DND-41 (cell line): ENCODE measurements at regions not wholly inside any gene's neighbourhood (a gene's known extent, or its start where the extent isn't known, plus 50 kb on each side); places are given as distances from the start of the nearest gene placed in this dataset.

Experiments used
- ATAC-seq: fragments of 200-7000 bp; cut with Tn5 transposase; 3 replicates; pipeline ENCODE4 v1.9.1; 2021; ENCODE audit warnings: low read depth; ENCODE audit not compliant: insufficient read depth
- DNase-seq: peaks from one replicate; pipeline ENCODE4 v3.0.0-alpha.2; 2020
- H2AFZ ChIP-seq: 2 replicates; pipeline ENCODE4 v1.6.0; 2012; ENCODE audit warnings: low read depth, low read length
- H3K27ac ChIP-seq: 2 replicates; pipeline ENCODE4 v1.5.1; 2012; ENCODE audit warnings: low read length, inconsistent platforms
- H3K27me3 ChIP-seq: fragments of 200-600 bp; sonication (generic); 2 replicates; pipeline ENCODE4 v1.6.0; 2012; ENCODE audit warnings: low read length, mild to moderate bottlenecking, inconsistent platforms; ENCODE audit not compliant: insufficient read depth, poor library complexity
- H3K36me3 ChIP-seq: 2 replicates; pipeline ENCODE4 v1.5.1; 2012; ENCODE audit warnings: low read length, inconsistent platforms; ENCODE audit not compliant: insufficient read depth
- H3K4me1 ChIP-seq: 2 replicates; pipeline ENCODE4 v1.5.1; 2012; ENCODE audit warnings: mild to moderate bottlenecking, low read length; ENCODE audit not compliant: insufficient read depth
- H3K4me2 ChIP-seq: 2 replicates; pipeline ENCODE4 v1.6.0; 2012; ENCODE audit warnings: mild to moderate bottlenecking, moderate library complexity, low read length, inconsistent platforms; ENCODE audit not compliant: insufficient read depth
- H3K4me3 ChIP-seq, 2 experiments: fragments of 200-600 bp in 1 of 2; shearing (Covaris generic) in 1 of 2; 2 replicates each; pipeline ENCODE4 v1.5.1; 2012 to 2016; ENCODE audit warnings: inconsistent platforms in 2 of 2, low read length in 2 of 2, mild to moderate bottlenecking in 2 of 2, low read depth in 1 of 2, moderate library complexity in 1 of 2
- H3K79me2 ChIP-seq: 2 replicates; pipeline ENCODE4 v1.6.0; 2012; ENCODE audit warnings: low read length, inconsistent platforms; ENCODE audit not compliant: insufficient read depth
- H3K9ac ChIP-seq: 2 replicates; pipeline ENCODE4 v1.6.0; 2012; ENCODE audit warnings: low read depth, mild to moderate bottlenecking, inconsistent platforms, low read length, moderate library complexity
- H3K9me3 ChIP-seq: 2 replicates; pipeline ENCODE4 v1.5.1; 2012; ENCODE audit warnings: low read length, moderate library complexity, mild to moderate bottlenecking, inconsistent platforms; ENCODE audit not compliant: insufficient read depth, severe bottlenecking
- H4K20me1 ChIP-seq: 2 replicates; pipeline ENCODE4 v1.6.0; 2012; ENCODE audit warnings: low read length; ENCODE audit not compliant: insufficient read depth
- EZH2 ChIP-seq: IDR thresholded peaks from 3 replicates; pipeline ENCODE4 v1.6.1; 2012; ENCODE audit warnings: borderline replicate concordance, low read depth, mild to moderate bottlenecking, moderate library complexity, low read length, inconsistent platforms; ENCODE audit not compliant: severe bottlenecking
- TF ChIP-seq, protein P1 (sequence below): IDR thresholded peaks from 2 replicates; pipeline ENCODE4 v1.5.1; 2012; ENCODE audit warnings: borderline replicate concordance, low read length, moderate library complexity, mild to moderate bottlenecking; ENCODE audit not compliant: poor library complexity, severe bottlenecking; ENCODE audit errors: extremely low read depth

DNA sequence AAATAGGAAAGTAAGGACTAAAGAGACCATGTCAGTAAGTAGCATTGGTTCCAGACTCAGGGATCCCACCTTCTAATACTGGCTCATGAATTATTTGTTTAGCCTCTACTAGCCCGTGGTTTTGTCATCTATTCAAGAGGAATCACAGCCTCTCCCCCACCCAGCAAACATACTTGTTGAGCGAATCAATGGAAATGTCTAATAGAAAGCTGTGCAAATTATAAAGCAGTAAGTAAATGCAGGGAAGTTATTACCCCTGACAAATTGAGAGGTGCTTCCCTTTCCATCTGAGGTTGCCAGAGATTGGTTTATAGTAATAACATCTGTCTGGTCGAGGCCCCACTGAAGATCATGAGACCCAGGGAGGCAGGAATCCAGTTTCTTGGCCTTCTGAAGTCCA, 219.3 kb upstream of the OSR1 start:
- ATAC-seq (no peak), DNase-seq (no peak)
- Histone ChIP-seq H3K9me3 (no peaks in the 10 kb centered on the region), H3K4me3 (no peak overlapping the region), H3K27me3 (no peaks in the 10 kb centered on the region), H3K4me2 (no peak overlapping the region), H4K20me1 (no peaks in the 10 kb centered on the region), H3K27ac (no peak overlapping the region), H2AFZ (no peak overlapping the region), H3K36me3 (no peaks in the 10 kb centered on the region), H3K79me2 (no peaks in the 10 kb centered on the region), H3K9ac (no peak overlapping the region), H3K4me1 (no peaks in the 10 kb centered on the region)
- TF ChIP-seq, protein P1, sequence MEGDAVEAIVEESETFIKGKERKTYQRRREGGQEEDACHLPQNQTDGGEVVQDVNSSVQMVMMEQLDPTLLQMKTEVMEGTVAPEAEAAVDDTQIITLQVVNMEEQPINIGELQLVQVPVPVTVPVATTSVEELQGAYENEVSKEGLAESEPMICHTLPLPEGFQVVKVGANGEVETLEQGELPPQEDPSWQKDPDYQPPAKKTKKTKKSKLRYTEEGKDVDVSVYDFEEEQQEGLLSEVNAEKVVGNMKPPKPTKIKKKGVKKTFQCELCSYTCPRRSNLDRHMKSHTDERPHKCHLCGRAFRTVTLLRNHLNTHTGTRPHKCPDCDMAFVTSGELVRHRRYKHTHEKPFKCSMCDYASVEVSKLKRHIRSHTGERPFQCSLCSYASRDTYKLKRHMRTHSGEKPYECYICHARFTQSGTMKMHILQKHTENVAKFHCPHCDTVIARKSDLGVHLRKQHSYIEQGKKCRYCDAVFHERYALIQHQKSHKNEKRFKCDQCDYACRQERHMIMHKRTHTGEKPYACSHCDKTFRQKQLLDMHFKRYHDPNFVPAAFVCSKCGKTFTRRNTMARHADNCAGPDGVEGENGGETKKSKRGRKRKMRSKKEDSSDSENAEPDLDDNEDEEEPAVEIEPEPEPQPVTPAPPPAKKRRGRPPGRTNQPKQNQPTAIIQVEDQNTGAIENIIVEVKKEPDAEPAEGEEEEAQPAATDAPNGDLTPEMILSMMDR, result no peak
- no peak for TF ChIP-seq EZH2

DNA sequence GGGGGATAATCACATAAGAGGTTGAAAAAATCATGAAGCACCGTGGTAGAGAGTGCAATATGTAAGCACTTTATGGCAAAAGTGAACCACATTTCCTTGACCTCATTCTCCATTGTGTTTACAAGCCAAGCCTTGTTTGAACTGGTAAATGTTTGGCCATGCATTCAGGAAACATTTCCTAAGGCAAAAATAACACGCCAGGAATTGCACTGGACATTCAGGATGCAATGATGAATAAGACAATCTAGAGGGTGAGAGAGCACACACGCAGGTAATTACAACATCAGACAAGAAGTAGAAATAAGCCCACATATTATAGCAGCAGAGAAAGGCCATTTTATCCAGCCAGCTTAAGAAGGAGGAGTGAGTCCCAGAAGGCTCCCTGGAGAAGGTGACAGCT, 218.0 kb upstream of the OSR1 start:
- no peaks in the 10 kb centered on the region for H4K20me1 ChIP-seq
- no peaks in the 10 kb centered on the region for H3K27me3 ChIP-seq
- no peaks in the 10 kb centered on the region for H3K4me1 ChIP-seq
- no peak for DNase-seq
- no peak overlapping the region for H3K4me2 ChIP-seq
- H2AFZ ChIP-seq, result no peak overlapping the region
- H3K4me3 ChIP-seq, result no peak overlapping the region
- H3K36me3 ChIP-seq, result no peaks in the 10 kb centered on the region
- H3K79me2 ChIP-seq, result no peaks in the 10 kb centered on the region
- TF ChIP-seq EZH2, result no peak
- TF ChIP-seq, protein P1, result no peak
- no peaks in the 10 kb centered on the region for H3K9me3 ChIP-seq
- ATAC-seq, result no peak
- no peak overlapping the region for H3K27ac ChIP-seq
- H3K9ac ChIP-seq, result no peak overlapping the region

DNA sequence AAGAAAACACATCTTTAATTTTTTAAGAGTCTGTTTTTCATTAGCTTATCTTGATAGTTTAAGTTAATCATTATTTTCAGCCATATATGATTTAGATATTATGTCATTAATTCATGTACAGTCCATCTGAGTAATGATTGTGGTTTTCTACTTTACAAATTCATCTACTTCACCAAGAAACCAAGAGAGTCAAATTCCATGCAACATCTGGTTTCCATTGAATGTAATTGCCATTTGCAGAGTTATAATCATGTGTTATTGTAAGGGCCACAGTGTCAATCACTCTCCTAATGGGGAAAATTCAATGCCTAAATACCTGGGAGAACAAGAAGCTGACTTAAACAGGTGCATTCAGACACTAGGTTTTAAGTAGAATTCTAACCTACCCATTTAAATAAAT, 217.2 kb upstream of the OSR1 start:
- Histone ChIP-seq H3K36me3 (no peaks in the 10 kb centered on the region), H3K79me2 (no peaks in the 10 kb centered on the region), H3K27me3 (no peaks in the 10 kb centered on the region), H3K9me3 (no peaks in the 10 kb centered on the region), H3K4me2 (no peak overlapping the region), H4K20me1 (no peaks in the 10 kb centered on the region), H3K4me1 (no peaks in the 10 kb centered on the region), H3K4me3 (no peak overlapping the region), H2AFZ (no peak overlapping the region), H3K9ac (no peak overlapping the region), H3K27ac (no peak overlapping the region)
- DNase-seq (no peak), ATAC-seq (no peak)
- TF ChIP-seq EZH2, result no peak
- TF ChIP-seq, protein P1, result no peak

DNA sequence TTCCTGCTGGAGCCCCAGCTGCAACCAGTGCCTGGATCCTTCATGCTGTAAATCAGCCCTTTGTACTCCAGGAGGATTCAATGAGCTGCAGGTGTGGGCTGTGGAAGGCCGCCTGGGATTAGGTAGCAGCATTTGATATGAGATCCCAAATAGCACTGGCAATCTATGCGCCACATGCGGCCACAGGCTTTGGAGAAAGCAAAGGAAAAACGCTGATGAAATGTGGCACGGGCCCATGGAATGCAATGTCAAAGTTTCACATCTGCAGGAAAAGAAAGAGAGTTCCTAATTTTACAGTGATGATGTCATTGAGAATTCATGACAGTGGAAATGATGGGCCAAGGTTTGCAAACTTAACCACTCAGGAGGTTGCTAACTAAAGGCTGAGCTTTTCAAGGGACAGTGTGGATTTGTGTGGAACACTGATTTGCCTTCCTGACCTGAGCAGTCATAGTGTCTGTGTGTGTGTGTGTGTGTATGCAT, 216.4 kb upstream of the OSR1 start:
- no peaks in the 10 kb centered on the region for H3K9me3 ChIP-seq
- H3K4me2 ChIP-seq, result no peak overlapping the region
- no peaks in the 10 kb centered on the region for H3K4me1 ChIP-seq
- no peak overlapping the region for H2AFZ ChIP-seq
- H3K79me2 ChIP-seq, result no peaks in the 10 kb centered on the region
- DNase-seq (no peak), ATAC-seq (no peak)
- no peaks in the 10 kb centered on the region for H4K20me1 ChIP-seq
- no peaks in the 10 kb centered on the region for H3K27me3 ChIP-seq
- TF ChIP-seq EZH2, result no peak
- TF ChIP-seq, protein P1, result no peak
- H3K36me3 ChIP-seq, result no peaks in the 10 kb centered on the region
- H3K27ac ChIP-seq, result no peak overlapping the region
- no peak overlapping the region for H3K4me3 ChIP-seq
- no peak overlapping the region for H3K9ac ChIP-seq
